ENCODE measurements at regions not wholly inside any gene's neighbourhood (a gene's known extent, or its start where the extent isn't known, plus 50 kb on each side); places are given as distances from the start of the nearest gene placed in this dataset.

GRCh38 chr3:76972624-76973296 lies 67.1 kb upstream of the ROBO2 start:
- TF ChIP-seq CTCF (IDR thresholded peaks at IDR 0.05) (no peak), EZH2 (IDR thresholded peaks at IDR 0.05) (no peak), EZH2phosphoT487 (IDR thresholded peaks at IDR 0.05) (no peak)
